ENCODE measurements at regions not wholly inside any gene's neighbourhood (a gene's known extent, or its start where the extent isn't known, plus 50 kb on each side); places are given as distances from the start of the nearest gene placed in this dataset.

DNA sequence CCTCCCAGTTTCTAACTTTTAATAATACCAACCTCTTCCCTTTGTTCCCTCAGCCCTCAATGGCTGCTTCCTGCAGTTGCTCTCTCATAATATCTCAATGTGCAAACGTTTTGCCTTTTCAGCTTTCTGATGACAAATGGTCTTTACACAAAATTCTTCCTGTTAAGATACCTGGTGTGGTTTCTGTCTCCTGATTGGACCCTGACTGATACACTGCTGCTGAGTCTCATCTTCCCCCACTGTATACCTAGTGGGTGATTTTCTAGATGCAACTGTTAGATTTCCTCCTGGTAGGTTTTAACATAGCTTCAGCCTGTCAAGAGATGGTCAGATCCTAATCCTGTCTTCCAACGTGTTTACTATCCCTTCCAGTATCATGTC, 147.9 kb upstream of the TOP1 start:
- no peak for TF ChIP-seq EZH2 (IDR thresholded peaks at IDR 0.05; ENCODE audit: low read length, unreplicated experiment)
- no peak for TF ChIP-seq EZH2phosphoT487 (IDR thresholded peaks at IDR 0.05; ENCODE audit: borderline replicate concordance, low read length)
- no peak for TF ChIP-seq CTCF (conservative IDR thresholded peaks at IDR 0.05; ENCODE audit: low read depth, low read length)
- CTCF ChIA-PET = no interaction called here
- no peak for DNase-seq

DNA sequence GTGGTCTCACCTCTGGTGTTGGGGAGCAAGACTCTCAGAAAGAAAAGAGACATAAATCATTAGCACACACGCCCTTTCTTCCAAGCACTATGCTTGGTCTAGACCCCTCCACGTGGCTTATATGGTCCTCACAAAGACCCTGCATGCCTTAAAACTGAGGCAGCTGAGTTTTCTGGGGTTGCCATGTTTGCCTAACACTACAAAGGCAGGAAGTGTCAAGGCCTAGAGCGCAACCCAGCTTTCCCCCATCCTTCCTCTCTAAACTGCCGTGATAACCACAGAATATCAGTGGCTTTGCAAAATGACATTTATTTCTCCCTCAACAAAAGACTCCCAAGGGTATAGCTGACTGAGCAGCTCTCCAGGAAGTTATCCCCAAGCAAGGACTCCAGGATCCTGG, 146.5 kb upstream of the TOP1 start:
- H3F3A ChIP-seq (ENCODE audit: low read length, unreplicated experiment) = no peaks in the 10 kb centered on the region
- H3K4me3 ChIP-seq (ENCODE audit: low read length) = no peak overlapping the region
- no peaks in the 10 kb centered on the region for H4K20me1 ChIP-seq (ENCODE audit: low read length)
- intact Hi-C loops (cut with micrococcal nuclease) = no loop called here
- no peak overlapping the region for H3K9ac ChIP-seq (ENCODE audit: low read length)
- ChIA-PET POLR2A (ENCODE audit: unreplicated experiment) (no interaction called here), CTCF (no interaction called here)
- H3K36me3 ChIP-seq (ENCODE audit: low read depth, low read length) = no peaks in the 10 kb centered on the region
- H3K4me2 ChIP-seq (ENCODE audit: low read length) = no peak overlapping the region
- no peaks in the 10 kb centered on the region for H3K79me2 ChIP-seq (ENCODE audit: low read length)
- no peak overlapping the region for H3K27ac ChIP-seq (ENCODE audit: low read length)
- H3K9me3 ChIP-seq (ENCODE audit: low read length) = no peaks in the 10 kb centered on the region
- DNase-seq = no peak
- H2AFZ ChIP-seq (ENCODE audit: low read length) = no peak overlapping the region
- TF ChIP-seq EZH2 (IDR thresholded peaks at IDR 0.05; ENCODE audit: low read length, unreplicated experiment) (no peak), CTCF (conservative IDR thresholded peaks at IDR 0.05; ENCODE audit: low read depth, low read length) (no peak), EZH2phosphoT487 (IDR thresholded peaks at IDR 0.05; ENCODE audit: borderline replicate concordance, low read length) (no peak)
- no TSS peak for BruUV-seq (replicated peaks)
- H3K9me2 ChIP-seq (replicated peaks; ENCODE audit: low read length) = no peaks in the 10 kb centered on the region
- peaks cover 30% of the 10 kb centered on the region for H3K27me3 ChIP-seq (ENCODE audit: low read length)
- no peaks in the 10 kb centered on the region for H3K4me1 ChIP-seq (ENCODE audit: insufficient read depth, low read length)
- ATAC-seq = no peak

More for the DNA sequence above, 147.9 kb upstream of the TOP1 start:
- no peaks in the 10 kb centered on the region for H3K9me2 ChIP-seq (replicated peaks; ENCODE audit: low read length)
- no peak for ATAC-seq
- POLR2A ChIA-PET (ENCODE audit: unreplicated experiment) = no interaction called here
- H4K20me1 ChIP-seq (ENCODE audit: low read length) = no peaks in the 10 kb centered on the region
- no peak overlapping the region for H3K4me2 ChIP-seq (ENCODE audit: low read length)
- no peaks in the 10 kb centered on the region for H3F3A ChIP-seq (ENCODE audit: low read length, unreplicated experiment)
- H3K4me3 ChIP-seq (ENCODE audit: low read length) = no peak overlapping the region
- H3K27ac ChIP-seq (ENCODE audit: low read length) = no peak overlapping the region
- no peaks in the 10 kb centered on the region for H3K36me3 ChIP-seq (ENCODE audit: low read depth, low read length)
- H3K79me2 ChIP-seq (ENCODE audit: low read length) = no peaks in the 10 kb centered on the region
- H3K9me3 ChIP-seq (ENCODE audit: low read length) = no peaks in the 10 kb centered on the region
- intact Hi-C loops (cut with micrococcal nuclease) = no loop called here
- peaks cover 16% of the 10 kb centered on the region for H3K27me3 ChIP-seq (ENCODE audit: low read length)
- no peak overlapping the region for H2AFZ ChIP-seq (ENCODE audit: low read length)
- H3K9ac ChIP-seq (ENCODE audit: low read length) = no peak overlapping the region
- no peaks in the 10 kb centered on the region for H3K4me1 ChIP-seq (ENCODE audit: insufficient read depth, low read length)
- no TSS peak for BruUV-seq (replicated peaks)

DNA sequence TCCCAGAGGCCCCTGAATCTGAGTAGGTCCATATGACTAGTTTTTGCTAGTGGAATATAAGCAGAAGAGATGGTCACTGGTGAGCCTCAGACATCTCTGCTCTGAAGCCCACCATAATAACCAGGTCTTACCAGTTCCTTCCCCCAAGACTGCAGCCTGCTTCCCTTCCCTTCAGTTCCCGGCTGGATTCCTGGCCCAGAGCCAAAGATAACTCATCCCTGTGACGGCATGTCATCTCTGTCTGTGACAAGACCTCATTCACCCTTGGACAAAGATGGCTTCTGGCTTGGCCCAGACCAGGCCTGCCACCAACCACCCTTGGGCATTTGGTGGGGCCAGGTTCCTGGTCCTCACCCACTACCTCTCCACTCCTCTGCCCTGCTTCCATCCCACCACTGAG, 145.5 kb upstream of the TOP1 start:
- intact Hi-C loops (cut with micrococcal nuclease) = no loop called here
- Histone ChIP-seq H3K9me2 (replicated peaks; ENCODE audit: low read length) (no peaks in the 10 kb centered on the region), H3K79me2 (ENCODE audit: low read length) (no peaks in the 10 kb centered on the region), H4K20me1 (ENCODE audit: low read length) (no peaks in the 10 kb centered on the region), H3K4me3 (ENCODE audit: low read length) (no peak overlapping the region), H3K27me3 (ENCODE audit: low read length) (peaks cover 30% of the 10 kb centered on the region), H3K4me2 (ENCODE audit: low read length) (no peak overlapping the region), H3K36me3 (ENCODE audit: low read depth, low read length) (no peaks in the 10 kb centered on the region), H3K27ac (ENCODE audit: low read length) (no peak overlapping the region), H3K9ac (ENCODE audit: low read length) (no peak overlapping the region), H2AFZ (ENCODE audit: low read length) (no peak overlapping the region), H3K4me1 (ENCODE audit: insufficient read depth, low read length) (no peaks in the 10 kb centered on the region), H3F3A (ENCODE audit: low read length, unreplicated experiment) (no peaks in the 10 kb centered on the region), H3K9me3 (ENCODE audit: low read length) (no peaks in the 10 kb centered on the region)
- no TSS peak for BruUV-seq (replicated peaks)
- POLR2A ChIA-PET (ENCODE audit: unreplicated experiment) = no interaction called here
- TF ChIP-seq CTCF (conservative IDR thresholded peaks at IDR 0.05; ENCODE audit: low read depth, low read length) (no peak), EZH2phosphoT487 (IDR thresholded peaks at IDR 0.05; ENCODE audit: borderline replicate concordance, low read length) (no peak), EZH2 (IDR thresholded peaks at IDR 0.05; ENCODE audit: low read length, unreplicated experiment) (no peak)
- ATAC-seq (no peak), DNase-seq (no peak)
- CTCF ChIA-PET = no interaction called here
